ENCODE measurements at regions not wholly inside any gene's neighbourhood (a gene's known extent, or its start where the extent isn't known, plus 50 kb on each side); places are given as distances from the start of the nearest gene placed in this dataset.
"Not testable (repeated sequence)": the region's sequence is repeated elsewhere in the genome, so short reads cannot be mapped to it uniquely, and the experiment has no call there.

DNA sequence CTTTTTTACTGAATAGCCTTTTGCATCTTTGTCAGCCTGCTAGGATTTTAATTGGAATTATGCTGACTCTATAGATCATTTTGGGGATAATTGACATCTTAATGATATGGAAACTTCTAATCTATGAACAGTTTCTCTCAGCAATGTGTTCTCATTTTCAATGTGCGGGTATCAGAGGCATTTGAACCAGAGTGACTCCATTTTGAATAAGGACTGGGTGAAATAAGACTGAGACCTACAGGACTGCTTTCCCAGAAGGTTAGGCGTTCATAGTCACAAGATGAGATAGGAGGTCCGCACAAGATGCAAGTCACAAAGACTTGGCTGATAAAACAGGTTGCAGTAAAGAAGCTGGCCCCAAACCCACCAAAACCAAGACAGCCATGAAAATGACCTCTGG is 140.5 kb downstream of the IGLL1 start:
- no CpG with 5 or more reads among the region's 3 CpGs for WGBS, 2 experiments (ENCODE audit: extremely low coverage in 2 of 2, insufficient read length in 1 of 2)
- H3K9me3 ChIP-seq (ENCODE audit: control insufficient read depth, insufficient read depth, low read length); H4K91ac ChIP-seq (ENCODE audit: insufficient read depth, low read depth, low read length); H4K20me1 ChIP-seq (ENCODE audit: insufficient read depth, low read length); H4K5ac ChIP-seq (ENCODE audit: low read depth, low read length); H2BK20ac ChIP-seq (ENCODE audit: low read depth, low read length); H2BK120ac ChIP-seq (ENCODE audit: low read depth, low read length); H3K4ac ChIP-seq (ENCODE audit: low read depth, low read length); H3K27ac ChIP-seq (ENCODE audit: insufficient read depth, low read length); H3K56ac ChIP-seq (ENCODE audit: extremely low read depth, insufficient read depth, low read length); dilution Hi-C loops (cut with HindIII; ENCODE audit: low sequenced_read_pairs, unreplicated experiment); ATAC-seq (ENCODE audit: low read depth); H3K36me3 ChIP-seq (ENCODE audit: control insufficient read depth, insufficient read depth, low read length); DNase-seq; H3K79me1 ChIP-seq (ENCODE audit: low read depth in 1 of 2, low read length in 2 of 2); H3K4me3 ChIP-seq (ENCODE audit: insufficient read depth, low read depth, low read length); H3K4me1 ChIP-seq (ENCODE audit: control insufficient read depth, insufficient read depth, low read length); CTCF ChIA-PET; H2AFZ ChIP-seq (replicated peaks; ENCODE audit: low read length, poor library complexity); POLR2A ChIA-PET (ENCODE audit: unreplicated experiment); H2AK9ac ChIP-seq (replicated peaks; ENCODE audit: low read depth, low read length, poor library complexity); H2BK15ac ChIP-seq (ENCODE audit: low read depth, low read length); H3K4me2 ChIP-seq (ENCODE audit: low read depth, low read length); H3K9ac ChIP-seq (ENCODE audit: low read depth, low read length); H3K27me3 ChIP-seq (ENCODE audit: control insufficient read depth, insufficient read depth, low read length); H3K18ac ChIP-seq (ENCODE audit: low read depth, low read length); BruUV-seq (replicated peaks); H3K9me1 ChIP-seq (ENCODE audit: insufficient read depth, low read length); H2AK5ac ChIP-seq (ENCODE audit: low read depth, low read length); H3K23ac ChIP-seq (ENCODE audit: low read depth, low read length); H2BK5ac ChIP-seq (ENCODE audit: low read depth, low read length, poor library complexity, severe bottlenecking); H4K8ac ChIP-seq (ENCODE audit: low read depth in 2 of 2, low read length in 2 of 2); H3K14ac ChIP-seq (replicated peaks; ENCODE audit: low read depth, low read length); intact Hi-C loops (cut with micrococcal nuclease); in situ Hi-C loops (cut with MboI; ENCODE audit: low sequenced_read_pairs): not testable (repeated sequence)

Data from IMR-90 (cell line).